ENCODE measurements at regions not wholly inside any gene's neighbourhood (a gene's known extent, or its start where the extent isn't known, plus 50 kb on each side); places are given as distances from the start of the nearest gene placed in this dataset.

- Histone ChIP-seq H3K36me3 (no peaks in the 10 kb centered on the region), H3K4me3 (no peak overlapping the region), H3K9me3 (no peaks in the 10 kb centered on the region), H3K27me3 (no peaks in the 10 kb centered on the region), H3K27ac (no peak overlapping the region), H3K4me1 (no peaks in the 10 kb centered on the region)
- intact Hi-C loops (cut with DNase I): no loop called here
- no peak for ATAC-seq
- 58% methylated on average over 7 of the region's 7 CpGs for WGBS (ENCODE audit: insufficient coverage, low coverage, low lambda C conversion rate, missing lambda C conversion rate)
- TF ChIP-seq CTCF (IDR thresholded peaks at IDR 0.05) (no peak), POLR2A (IDR thresholded peaks at IDR 0.05) (no peak)
- DNase-seq: no peak
Observed at GRCh38 chr10:53682458-53682857, 909.9 kb upstream of the MBL2 start.

- H3K9me3 ChIP-seq: no peaks in the 10 kb centered on the region
- intact Hi-C loops (cut with DNase I): no loop called here
- DNase-seq: no peak
- no peaks in the 10 kb centered on the region for H3K36me3 ChIP-seq
- no peak overlapping the region for H3K27ac ChIP-seq
- no peaks in the 10 kb centered on the region for H3K4me1 ChIP-seq
- TF ChIP-seq CTCF (IDR thresholded peaks at IDR 0.05) (no peak), POLR2A (IDR thresholded peaks at IDR 0.05) (no peak)
- no peaks in the 10 kb centered on the region for H3K27me3 ChIP-seq
- no peak for ATAC-seq
- WGBS (ENCODE audit: insufficient coverage, low coverage, low lambda C conversion rate, missing lambda C conversion rate): 36% methylated on average over 2 of the region's 2 CpGs
- H3K4me3 ChIP-seq: no peak overlapping the region
Observed at GRCh38 chr10:53679666-53680065, 907.1 kb upstream of the MBL2 start.

GRCh38 chr10:53675177-53675576 is 902.6 kb upstream of the MBL2 start:
- H3K9me3 ChIP-seq: no peaks in the 10 kb centered on the region
- ATAC-seq (no peak), DNase-seq (no peak)
- intact Hi-C loops (cut with DNase I): no loop called here
- H3K36me3 ChIP-seq: no peaks in the 10 kb centered on the region
- H3K27ac ChIP-seq: no peak overlapping the region
- no peaks in the 10 kb centered on the region for H3K4me1 ChIP-seq
- no peak overlapping the region for H3K4me3 ChIP-seq
- 38% methylated on average over 1 of the region's 1 CpG for WGBS (ENCODE audit: insufficient coverage, low coverage, low lambda C conversion rate, missing lambda C conversion rate)
- TF ChIP-seq CTCF (IDR thresholded peaks at IDR 0.05) (no peak), POLR2A (IDR thresholded peaks at IDR 0.05) (no peak)
- H3K27me3 ChIP-seq: no peaks in the 10 kb centered on the region

- H3K27ac ChIP-seq: no peak overlapping the region
- no peaks in the 10 kb centered on the region for H3K4me1 ChIP-seq
- no peaks in the 10 kb centered on the region for H3K27me3 ChIP-seq
- TF ChIP-seq POLR2A (IDR thresholded peaks at IDR 0.05) (no peak), CTCF (IDR thresholded peaks at IDR 0.05) (no peak)
- H3K36me3 ChIP-seq: no peaks in the 10 kb centered on the region
- no peak overlapping the region for H3K4me3 ChIP-seq
- no peaks in the 10 kb centered on the region for H3K9me3 ChIP-seq
- ATAC-seq (no peak), DNase-seq (no peak)
- intact Hi-C loops (cut with DNase I): no loop called here
- WGBS (ENCODE audit: insufficient coverage, low coverage, low lambda C conversion rate, missing lambda C conversion rate): 83% methylated on average over 2 of the region's 2 CpGs
Observed at GRCh38 chr10:53667063-53667462, 894.5 kb upstream of the MBL2 start.
